Ureter (tissue), 1 donor: ENCODE measurements at regions not wholly inside any gene's neighbourhood (a gene's known extent, or its start where the extent isn't known, plus 50 kb on each side); places are given as distances from the start of the nearest gene placed in this dataset.

ENCODE experiments used
- DNase-seq: peaks from one replicate; pipeline ENCODE4 v3.0.0-alpha.2; 2020; ENCODE audit warnings: low spot score
- donor health status: DM: yes; HTN: yes; CAD: no.

DNA sequence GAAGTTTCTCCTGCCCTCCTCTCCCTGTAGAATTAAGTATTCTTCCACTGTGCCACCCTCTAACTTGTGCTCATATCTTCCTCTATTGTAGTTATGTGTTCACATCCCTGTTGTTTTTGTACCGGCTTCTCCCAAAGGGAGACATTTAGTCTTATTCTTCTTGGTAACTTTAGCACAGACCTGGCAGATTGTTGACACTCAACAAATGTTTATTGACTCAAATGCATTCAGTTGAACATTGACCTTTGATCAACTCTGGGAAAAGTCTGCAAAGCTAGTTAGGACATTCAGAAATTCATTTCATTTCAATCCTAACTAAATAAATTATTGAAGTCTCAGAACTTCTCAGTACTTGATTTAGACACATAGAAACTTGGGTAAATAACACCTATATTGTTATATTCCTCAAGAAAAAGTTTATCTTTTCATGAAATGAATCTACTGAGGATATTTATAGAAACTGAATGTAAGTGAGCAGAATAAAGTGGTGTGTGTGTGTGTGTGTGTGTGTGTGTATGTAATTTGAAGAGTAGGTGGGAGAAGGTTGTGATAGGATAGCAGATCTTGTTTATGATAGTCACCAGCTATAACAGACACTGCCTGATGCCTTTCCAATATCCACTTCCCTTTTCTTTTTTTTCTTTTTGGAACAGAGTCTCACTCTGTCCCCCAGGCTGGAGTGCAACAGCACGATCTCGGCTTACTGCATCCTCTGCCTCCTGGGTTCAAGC is 872.4 kb upstream of the CXADR start:
- DNase-seq: no peak

DNA sequence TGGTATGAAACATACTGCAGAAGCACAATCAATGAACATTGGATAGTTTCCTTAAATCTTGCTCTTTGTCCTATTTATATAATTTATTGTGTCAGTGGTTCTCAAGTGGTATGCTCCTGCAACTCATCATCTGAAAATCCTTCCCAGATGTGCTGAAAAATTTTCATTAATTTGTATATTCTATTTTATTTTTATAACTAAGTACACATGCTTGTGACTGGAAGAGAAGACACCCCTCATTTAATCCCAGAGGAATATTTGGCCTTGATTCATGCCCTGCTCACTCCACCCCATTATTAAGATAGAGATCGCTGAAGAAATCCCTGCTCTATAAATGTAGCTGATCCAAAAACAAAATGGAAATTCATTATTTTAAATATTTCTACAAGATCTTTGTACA is 870.5 kb upstream of the CXADR start:
- no peak for DNase-seq

DNA sequence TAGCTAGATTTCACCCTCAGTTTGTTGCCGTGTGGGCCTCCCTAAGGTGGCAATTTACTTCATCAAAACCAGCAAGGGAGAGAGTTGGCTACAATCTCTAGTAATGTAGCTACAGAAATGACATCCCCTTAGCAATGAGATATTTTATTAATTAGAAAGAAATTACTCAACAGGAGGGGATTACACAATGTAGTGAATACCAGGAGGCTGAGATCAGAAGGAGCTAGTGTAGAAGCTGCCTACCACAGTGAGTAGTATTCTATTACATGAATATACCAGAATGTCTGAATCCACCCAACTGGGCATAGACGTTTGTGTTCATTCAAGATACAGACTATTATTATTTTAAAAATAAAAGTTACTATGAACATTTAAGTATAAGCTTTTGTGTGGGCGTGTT is 868.2 kb upstream of the CXADR start:
- no peak for DNase-seq

DNA sequence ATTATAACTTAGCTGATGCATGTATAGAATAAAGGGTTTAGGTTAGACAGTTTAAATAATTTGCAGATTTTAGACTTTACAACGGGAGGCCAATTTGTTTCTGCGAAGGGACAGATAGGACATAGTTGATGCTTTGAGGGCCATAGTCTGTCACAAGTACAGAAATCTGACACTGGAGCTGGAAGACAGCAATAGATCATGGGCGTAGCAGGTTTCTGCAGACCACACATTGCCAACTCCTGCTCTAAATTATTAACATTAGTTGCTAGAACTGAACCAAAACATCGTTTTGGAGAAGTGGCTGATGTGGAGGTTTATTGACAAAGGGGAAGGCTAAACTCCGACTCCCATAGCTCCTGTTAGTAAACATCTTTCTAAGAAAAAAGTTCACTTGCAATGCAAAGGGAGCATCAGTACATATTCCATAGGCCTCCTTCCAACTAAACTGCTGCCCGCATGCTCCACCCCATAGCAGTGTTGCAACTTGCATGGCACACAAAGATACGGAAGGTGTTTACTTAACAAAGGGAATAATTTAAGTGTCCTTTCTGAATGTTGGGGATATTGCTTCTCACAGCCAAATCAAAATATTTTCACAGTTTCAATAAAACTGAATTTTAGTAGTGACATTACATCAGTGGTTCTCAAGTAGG is 862.0 kb upstream of the CXADR start:
- DNase-seq: no peak

DNA sequence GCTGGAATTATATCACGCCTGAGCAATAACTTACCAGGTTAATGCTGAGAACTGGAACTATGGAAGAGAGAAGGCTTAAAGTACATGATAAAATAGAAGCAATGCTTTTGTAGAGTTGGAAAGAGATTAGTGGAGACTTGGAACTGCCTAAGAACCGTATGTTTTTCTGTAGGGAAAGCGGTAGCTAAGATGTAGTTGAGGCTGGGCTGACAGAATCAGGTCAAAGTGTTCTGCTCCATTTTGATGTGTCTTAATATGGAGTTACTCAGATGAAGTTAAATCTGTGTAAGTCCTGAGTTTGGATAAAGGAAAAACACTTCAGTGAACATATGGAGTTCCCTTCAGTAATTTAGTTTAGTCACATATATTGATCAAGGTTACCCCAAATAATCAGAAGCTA is 860.9 kb upstream of the CXADR start:
- no peak for DNase-seq

DNA sequence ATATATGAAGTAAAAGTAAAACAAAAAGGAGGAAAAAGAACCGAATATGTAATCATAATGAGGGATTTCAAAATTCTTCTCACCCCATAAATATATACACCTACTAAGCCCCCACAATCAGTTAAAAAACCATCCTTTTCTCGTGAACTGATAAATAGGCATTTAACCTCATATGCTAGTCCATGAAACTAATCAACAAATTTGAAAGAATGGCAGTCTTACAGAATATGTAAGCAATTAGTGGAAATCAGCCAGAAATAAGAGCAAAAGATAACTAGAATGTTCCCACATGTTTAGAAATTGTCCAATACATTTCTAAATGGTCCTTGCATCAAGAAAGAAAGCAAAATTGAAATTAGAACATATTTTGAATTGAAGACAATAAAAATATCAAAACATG is 849.4 kb upstream of the CXADR start:
- DNase-seq: no peak

DNA sequence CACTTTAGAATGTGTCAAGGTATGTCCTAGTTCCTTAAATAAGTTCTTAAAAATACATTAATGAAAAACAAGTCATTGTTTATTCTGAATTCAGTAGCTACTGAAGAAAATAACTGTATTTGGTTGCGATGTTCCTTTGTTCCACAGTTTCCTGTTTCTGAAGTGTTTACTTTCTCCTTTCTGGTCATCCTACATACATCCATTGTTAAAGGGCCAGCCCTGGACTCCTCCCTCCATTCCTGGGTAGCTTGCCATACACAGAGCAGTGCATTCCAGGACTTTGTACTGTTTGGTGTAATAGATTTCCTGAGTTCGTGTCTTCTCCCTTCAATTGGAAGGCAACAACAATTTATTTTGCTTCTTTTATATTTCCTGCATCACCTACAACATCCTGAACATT is 845.4 kb upstream of the CXADR start:
- DNase-seq: no peak

DNA sequence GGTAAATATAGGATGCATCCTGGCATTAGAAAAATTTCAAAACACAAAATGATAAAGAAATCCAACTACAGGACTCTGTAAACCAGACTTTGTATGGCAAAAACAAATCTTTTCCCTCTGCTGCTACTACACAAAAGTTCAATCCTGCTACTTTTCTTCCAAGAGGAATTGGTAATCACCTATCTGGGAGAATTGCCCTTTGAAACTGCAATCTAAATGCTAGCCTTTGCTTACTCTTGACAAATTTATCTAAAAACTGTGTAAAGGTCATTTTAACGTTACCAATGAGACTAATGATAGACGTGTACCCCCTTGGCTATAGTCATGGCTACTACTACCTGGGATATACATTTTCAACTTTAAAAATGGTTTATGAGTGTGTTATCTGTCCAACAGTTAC is 837.9 kb upstream of the CXADR start:
- no peak for DNase-seq

DNA sequence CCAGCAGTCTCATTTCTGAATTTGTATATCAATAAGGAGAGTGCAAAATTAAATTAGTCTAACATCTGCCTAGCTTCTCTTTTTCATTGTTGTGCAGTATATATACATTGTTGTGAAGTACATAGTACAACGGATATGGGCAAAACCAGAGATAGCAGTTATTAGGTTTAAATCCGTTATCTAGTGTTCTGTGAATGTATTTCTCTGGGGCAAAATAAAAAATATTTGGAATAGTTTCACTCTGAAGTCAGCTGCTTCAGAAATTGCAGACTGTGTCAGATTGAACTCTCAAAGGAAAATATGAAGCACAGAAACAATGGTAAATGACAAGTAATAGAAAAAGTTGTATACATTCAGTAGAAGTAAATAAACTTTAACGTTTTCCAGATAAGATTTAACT is 836.5 kb upstream of the CXADR start:
- DNase-seq: no peak

DNA sequence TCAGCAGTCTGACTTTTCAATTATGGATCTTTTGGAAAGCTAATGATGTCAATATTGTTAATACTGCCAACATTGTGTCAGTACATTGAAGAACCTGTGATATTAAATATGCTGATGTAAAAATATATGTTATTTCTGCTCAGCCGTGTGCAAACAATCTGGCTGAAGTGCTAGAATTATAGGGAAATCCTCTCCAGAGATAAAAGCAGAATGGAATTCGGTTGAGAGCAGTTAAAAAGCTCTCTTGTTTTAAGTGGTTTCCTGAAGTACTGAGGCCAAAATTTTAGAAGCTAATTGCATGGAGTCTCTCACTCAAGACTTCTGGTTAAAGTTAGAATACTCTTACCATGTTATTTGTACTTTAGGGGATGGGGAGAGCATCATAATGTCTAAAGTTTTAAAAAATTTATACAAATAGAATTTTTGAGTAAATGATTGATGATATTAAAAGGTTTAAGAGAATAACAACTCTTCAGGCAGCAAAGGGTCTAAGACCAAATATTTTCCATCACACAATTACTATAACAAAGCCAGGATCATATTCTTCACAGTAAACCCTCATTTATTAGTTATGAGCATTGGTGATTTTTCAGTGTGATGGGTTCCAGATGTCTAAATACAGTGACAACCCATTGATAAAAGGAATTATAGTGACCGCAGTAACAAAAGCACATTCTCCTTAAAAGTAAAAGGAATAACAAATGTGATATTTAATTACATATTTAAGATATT is 834.2 kb upstream of the CXADR start:
- no peak for DNase-seq

DNA sequence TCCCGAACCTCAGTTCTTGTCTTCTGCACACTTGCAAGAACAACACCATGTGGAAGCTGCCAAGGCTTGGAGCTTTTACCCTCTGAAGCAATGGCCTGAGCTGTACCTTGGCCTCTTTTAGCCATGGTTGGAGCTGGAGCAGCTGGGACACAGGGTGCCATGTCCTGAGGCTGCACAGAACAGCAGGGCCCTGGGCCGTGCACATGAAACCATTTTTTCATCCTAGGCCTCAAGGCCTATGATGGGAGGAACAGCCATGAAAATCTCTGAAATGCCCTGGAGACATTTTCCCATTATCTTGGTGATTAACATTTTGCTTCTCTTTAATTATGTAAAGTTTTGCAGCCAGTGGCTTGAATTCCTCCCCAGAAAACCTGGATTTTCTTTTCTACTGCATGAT is 817.8 kb upstream of the CXADR start:
- DNase-seq: no peak

DNA sequence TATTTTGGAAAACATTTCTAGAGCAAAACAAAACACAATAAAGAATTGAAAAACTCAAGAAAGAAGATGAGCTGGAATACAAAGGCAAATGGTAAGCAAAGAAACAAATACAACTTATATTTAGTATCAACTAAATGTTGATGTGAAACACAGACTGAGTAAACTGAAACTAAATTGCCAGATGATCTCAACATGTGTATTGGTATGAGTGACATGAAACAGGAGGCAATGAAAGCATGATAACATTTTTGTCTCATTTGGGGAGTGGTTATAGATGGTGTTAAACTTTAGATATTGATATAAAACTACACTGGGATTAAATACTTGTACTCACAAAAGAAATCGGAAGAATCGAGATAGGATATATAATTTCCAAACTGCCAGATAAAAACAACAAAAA is 805.6 kb upstream of the CXADR start:
- no peak for DNase-seq

DNA sequence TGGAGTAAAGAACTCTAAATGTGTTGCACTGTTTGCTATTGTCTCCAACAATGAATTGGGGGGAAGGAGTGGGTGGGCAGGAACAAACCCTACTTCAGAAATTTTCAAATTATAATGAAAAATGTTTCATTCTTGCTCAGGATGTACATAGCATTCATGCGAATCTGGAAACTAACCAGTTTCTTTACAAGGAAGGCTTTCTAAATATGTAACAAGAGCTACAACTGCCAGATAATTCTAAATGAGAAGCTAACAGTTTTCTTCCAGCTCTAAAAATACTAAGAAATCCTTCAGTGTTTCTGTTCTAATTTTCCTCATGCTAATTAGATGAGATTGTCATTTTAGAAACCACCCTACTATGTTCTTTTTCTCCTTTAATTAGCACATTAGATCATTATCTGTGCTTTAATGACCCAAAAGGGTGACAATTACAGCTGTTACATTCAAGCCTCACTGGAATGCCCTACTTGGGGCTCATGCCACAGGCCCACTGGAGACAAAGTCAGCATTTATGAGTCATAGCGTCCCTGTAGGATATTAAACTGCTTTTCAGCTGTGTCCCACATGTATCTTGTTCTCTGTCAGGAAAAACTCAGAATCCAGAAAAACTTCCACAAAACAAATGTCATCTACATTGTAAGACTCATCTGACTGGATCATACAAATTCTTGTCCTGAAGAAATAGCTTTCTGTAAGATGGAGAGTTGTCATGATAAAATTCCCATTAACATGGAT is 804.6 kb upstream of the CXADR start:
- DNase-seq: no peak

DNA sequence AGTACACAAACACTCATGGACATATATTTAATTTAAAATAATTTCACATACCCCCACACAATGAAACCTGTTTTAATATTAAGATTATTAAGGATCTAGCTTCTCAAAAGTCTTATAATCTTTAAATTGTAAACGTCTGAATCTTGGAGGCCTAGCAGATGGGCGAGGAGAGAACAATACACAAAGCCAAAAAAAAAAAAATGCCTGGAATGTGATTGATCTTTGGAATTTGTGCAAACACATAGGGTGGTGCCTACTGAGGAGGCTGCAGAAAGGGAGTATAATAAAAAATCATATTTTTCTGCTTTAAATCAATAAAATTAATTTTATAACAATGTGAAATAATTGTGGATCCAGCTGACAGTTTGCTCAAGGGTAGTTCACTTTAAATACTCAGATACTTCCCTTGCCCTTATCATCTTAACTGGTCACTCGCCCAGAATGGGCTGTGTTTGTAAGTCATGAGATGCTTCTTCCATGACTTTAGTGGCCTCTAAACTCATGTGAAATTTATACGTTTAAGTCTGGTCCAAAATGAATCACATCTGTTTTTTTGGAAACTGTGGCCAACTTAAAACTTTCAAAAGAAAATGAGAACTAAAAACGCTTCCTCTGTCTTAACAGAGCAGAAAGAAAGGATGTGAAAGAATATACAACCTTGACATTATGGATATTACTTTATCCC is 802.8 kb upstream of the CXADR start:
- DNase-seq: no peak

DNA sequence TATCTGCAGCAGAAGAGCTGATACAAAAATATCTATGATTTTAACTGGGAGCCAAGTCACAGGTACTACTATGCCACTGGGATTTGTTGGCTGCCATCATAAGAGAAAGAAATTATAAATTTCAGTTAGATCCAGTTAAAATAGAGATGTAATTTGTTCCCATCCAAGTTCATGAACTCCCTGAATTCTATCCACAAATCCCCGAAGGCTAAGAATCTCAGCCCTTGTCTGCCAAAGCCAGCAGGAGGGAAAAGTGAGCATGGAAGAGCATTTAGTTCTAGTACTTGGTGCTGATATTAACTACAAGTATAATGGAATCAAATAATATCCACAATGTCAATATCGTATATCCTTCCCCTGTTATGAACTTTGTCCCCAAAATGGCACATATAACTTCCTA is 801.1 kb upstream of the CXADR start:
- DNase-seq: no peak

DNA sequence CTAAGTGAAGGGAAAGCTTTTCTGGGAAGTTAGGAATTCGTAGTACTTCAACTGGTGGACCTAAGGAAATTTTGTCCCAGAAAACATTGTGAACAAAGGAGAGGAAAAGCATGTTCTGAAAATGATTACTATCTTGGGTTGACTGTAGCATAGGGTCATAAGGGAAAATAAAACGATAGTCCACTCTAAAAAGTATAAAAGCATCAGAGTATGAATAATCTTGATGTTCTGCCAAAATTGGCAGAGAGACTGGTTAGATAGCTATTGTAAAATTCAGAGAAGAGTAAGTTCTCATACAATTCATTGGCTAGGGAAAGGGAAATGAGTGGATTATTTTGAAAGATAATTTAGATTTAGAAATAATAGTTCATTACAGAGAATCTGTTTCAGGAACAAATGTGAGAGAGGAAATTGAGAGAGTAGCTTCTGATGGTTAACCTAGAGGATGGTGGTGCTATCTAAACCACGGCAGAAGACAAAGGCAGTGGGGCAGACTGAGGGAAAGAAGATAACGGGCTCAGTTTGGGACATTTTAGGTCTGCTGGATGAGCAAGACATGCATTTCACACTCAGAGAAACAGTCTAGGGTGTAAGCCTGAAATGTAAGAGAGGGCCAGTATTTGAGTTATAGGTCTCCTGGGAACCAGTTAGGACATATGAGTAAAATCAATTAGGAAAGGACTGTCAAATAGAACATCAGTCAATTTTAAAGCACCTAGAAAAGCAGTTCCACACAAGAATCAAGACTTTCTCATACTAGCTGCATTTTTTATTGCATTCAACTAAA is 799.3 kb upstream of the CXADR start:
- no peak for DNase-seq

DNA sequence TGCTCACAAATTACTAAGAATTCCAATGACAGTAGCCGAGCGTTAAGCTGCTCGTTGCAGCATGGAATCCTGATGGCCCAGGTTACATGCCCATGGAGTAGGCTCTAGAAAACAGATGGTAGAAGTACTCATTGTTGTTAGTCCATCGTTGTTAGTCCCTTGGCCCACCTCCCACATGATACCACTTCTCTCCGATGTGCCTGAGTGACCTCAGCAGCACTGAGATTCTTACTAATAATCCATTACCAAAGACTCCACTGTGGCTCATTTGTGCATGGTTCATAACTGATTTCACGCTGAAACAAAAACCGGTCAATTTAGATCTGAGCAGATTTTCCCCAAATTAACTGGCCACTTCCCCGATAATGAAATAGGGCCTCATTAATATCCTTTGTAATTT is 772.3 kb upstream of the CXADR start:
- no peak for DNase-seq

DNA sequence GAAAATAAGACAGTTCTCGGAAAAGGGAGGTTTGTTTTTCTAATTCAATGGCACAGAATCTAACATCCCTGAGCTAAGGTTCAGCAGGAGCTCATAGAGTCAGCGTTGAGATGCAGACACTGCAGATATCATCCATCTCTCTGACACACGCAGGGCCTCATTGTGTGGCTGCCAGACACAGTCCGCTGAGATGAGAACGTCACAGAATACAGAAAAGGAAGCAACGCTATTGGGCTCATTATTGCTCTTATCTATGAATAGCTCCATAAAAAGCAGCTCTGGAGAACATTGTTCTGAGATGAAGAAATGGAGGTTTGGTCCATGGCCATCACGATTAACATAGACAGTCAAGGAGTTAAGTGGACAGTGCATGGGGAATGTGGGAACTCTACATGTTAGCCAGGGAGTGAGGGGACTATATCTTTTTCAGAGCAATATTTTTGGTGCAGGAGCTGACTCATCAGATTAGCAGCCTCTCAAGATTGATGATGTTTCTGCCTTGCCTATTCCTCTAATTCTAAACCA is 771.6 kb upstream of the CXADR start:
- no peak for DNase-seq

DNA sequence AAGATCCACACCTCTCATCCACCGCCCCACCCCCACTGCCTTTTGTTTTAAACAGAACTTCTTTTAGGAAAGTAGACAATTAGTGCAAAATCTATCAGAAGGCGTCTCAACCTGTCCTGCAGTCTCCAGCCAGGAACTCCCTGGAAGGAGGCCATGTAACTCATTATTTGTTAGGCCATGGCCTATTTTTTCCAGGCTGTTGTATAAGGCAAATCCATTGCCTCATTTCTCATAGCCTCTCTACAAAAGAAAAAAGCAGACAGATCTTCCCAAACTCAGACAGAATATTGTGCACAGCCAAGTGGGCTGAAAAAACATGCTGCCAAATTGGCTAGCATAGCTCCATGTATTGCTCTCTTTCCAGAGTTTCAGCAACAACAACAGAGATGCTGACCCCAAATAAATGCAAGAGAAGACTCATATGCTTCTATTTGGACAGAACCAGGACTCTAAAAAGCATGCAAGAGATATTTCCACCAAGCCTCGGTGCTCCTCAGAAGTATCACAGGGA is 770.7 kb upstream of the CXADR start:
- DNase-seq: peak; percentile 43

DNA sequence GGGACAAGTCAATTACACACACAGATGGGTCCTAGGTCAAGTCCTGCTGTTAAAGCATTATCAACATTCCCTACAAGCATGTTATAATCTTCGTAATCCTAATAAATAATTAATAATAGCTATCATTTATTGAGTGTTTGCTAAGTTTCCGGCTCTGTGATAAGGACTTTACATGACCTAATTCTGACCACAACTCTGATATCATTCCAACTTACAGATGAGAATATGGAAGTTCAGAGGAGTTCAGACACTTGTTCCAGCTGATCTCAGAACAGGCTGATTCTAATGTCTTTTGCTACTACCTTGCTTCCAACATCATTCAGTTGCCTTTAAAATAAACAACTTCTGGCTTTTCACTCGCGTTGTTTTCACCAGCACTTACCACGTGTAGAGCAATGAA is 770.1 kb upstream of the CXADR start:
- no peak for DNase-seq

DNA sequence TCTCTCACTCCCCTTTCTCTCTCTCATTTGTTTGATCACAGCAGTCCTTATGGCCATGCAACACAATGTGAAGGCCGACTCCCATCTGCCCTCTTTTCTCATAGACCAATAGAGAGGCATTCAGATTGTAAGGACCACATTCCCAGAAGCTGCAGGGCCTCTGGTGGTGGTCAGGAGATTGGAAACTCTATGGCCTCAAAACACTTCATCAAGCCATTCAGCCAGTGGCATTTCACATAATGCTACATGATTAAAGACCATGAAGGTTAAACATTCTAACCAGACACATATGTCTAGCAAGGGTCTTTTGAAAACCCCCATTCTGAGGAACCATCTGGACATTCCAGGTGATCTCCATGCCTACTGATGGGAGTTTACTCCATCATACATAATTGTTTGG is 769.5 kb upstream of the CXADR start:
- no peak for DNase-seq
